ENCODE measurements at regions not wholly inside any gene's neighbourhood (a gene's known extent, or its start where the extent isn't known, plus 50 kb on each side); places are given as distances from the start of the nearest gene placed in this dataset.

- H3K9me3 ChIP-seq (replicated peaks; ENCODE audit: insufficient read depth, low read length) = no peaks in the 10 kb centered on the region
- H4K20me1 ChIP-seq (ENCODE audit: insufficient read depth, low read length) = no peaks in the 10 kb centered on the region
- H3K79me2 ChIP-seq (ENCODE audit: low read length) = no peaks in the 10 kb centered on the region
- no peak overlapping the region for H3K27ac ChIP-seq (ENCODE audit: low read length)
- no peaks in the 10 kb centered on the region for H3K9me2 ChIP-seq (replicated peaks; ENCODE audit: insufficient read depth, low read length)
- H3F3A ChIP-seq (ENCODE audit: insufficient read depth, low read length) = no peaks in the 10 kb centered on the region
- no peaks in the 10 kb centered on the region for H3K36me3 ChIP-seq (replicated peaks; ENCODE audit: insufficient read depth, low read length)
- no peak overlapping the region for H3K9ac ChIP-seq (ENCODE audit: low read length)
- H2AFZ ChIP-seq (ENCODE audit: low read length) = no peak overlapping the region
- no peaks in the 10 kb centered on the region for H3K4me1 ChIP-seq (ENCODE audit: low read length)
- no peak for DNase-seq
- H3K4me3 ChIP-seq (ENCODE audit: low read length) = no peak overlapping the region
- TF ChIP-seq EZH2 (optimal IDR thresholded peaks at IDR 0.05; ENCODE audit: low read depth, low read length) (no peak), EZH2phosphoT487 (IDR thresholded peaks at IDR 0.05; ENCODE audit: low read length) (no peak), CTCF (IDR thresholded peaks at IDR 0.05; ENCODE audit: low read length) (no peak)
- no peak overlapping the region for H3K4me2 ChIP-seq (ENCODE audit: low read depth, low read length)
- no peaks in the 10 kb centered on the region for H3K27me3 ChIP-seq (replicated peaks; ENCODE audit: insufficient read depth, low read length)
These were observed 150.5 kb downstream of the TBXT start for GRCh38 chr6:166017032-166017635.

GRCh38 chr6:166014966-166015365 lies 152.7 kb downstream of the TBXT start:
- H3K9me2 ChIP-seq (replicated peaks; ENCODE audit: insufficient read depth, low read length) = no peaks in the 10 kb centered on the region
- no peaks in the 10 kb centered on the region for H3F3A ChIP-seq (ENCODE audit: insufficient read depth, low read length)
- no peaks in the 10 kb centered on the region for H3K27me3 ChIP-seq (replicated peaks; ENCODE audit: insufficient read depth, low read length)
- no peaks in the 10 kb centered on the region for H4K20me1 ChIP-seq (ENCODE audit: insufficient read depth, low read length)
- H3K9me3 ChIP-seq (replicated peaks; ENCODE audit: insufficient read depth, low read length) = no peaks in the 10 kb centered on the region
- H3K36me3 ChIP-seq (replicated peaks; ENCODE audit: insufficient read depth, low read length) = no peaks in the 10 kb centered on the region
- no peaks in the 10 kb centered on the region for H3K4me1 ChIP-seq (ENCODE audit: low read length)
- H3K9ac ChIP-seq (ENCODE audit: low read length) = no peak overlapping the region
- H3K4me3 ChIP-seq (ENCODE audit: low read length) = no peak overlapping the region
- no peak for DNase-seq
- H2AFZ ChIP-seq (ENCODE audit: low read length) = no peak overlapping the region
- H3K4me2 ChIP-seq (ENCODE audit: low read depth, low read length) = no peak overlapping the region
- H3K79me2 ChIP-seq (ENCODE audit: low read length) = no peaks in the 10 kb centered on the region
- no peak overlapping the region for H3K27ac ChIP-seq (ENCODE audit: low read length)
- TF ChIP-seq CTCF (IDR thresholded peaks at IDR 0.05; ENCODE audit: low read length) (no peak), EZH2phosphoT487 (IDR thresholded peaks at IDR 0.05; ENCODE audit: low read length) (no peak), EZH2 (optimal IDR thresholded peaks at IDR 0.05; ENCODE audit: low read depth, low read length) (no peak)

GRCh38 chr6:166010136-166010960 lies 157.3 kb downstream of the TBXT start:
- Histone ChIP-seq H2AFZ (ENCODE audit: low read length) (no peak overlapping the region), H3K9ac (ENCODE audit: low read length) (no peak overlapping the region), H3K4me1 (ENCODE audit: low read length) (no peaks in the 10 kb centered on the region), H3K9me3 (replicated peaks; ENCODE audit: insufficient read depth, low read length) (no peaks in the 10 kb centered on the region), H3K9me2 (replicated peaks; ENCODE audit: insufficient read depth, low read length) (no peaks in the 10 kb centered on the region), H4K20me1 (ENCODE audit: insufficient read depth, low read length) (no peaks in the 10 kb centered on the region), H3K4me3 (ENCODE audit: low read length) (no peak overlapping the region), H3K4me2 (ENCODE audit: low read depth, low read length) (no peak overlapping the region), H3K27ac (ENCODE audit: low read length) (no peak overlapping the region), H3K36me3 (replicated peaks; ENCODE audit: insufficient read depth, low read length) (no peaks in the 10 kb centered on the region), H3K79me2 (ENCODE audit: low read length) (no peaks in the 10 kb centered on the region), H3F3A (ENCODE audit: insufficient read depth, low read length) (no peaks in the 10 kb centered on the region), H3K27me3 (replicated peaks; ENCODE audit: insufficient read depth, low read length) (no peaks in the 10 kb centered on the region)
- DNase-seq = no peak
- no peak for TF ChIP-seq EZH2 (optimal IDR thresholded peaks at IDR 0.05; ENCODE audit: low read depth, low read length)
- no peak for TF ChIP-seq EZH2phosphoT487 (IDR thresholded peaks at IDR 0.05; ENCODE audit: low read length)
- TF ChIP-seq CTCF (IDR thresholded peaks at IDR 0.05; ENCODE audit: low read length) = no peak

All from MM.1S (cell line).